Right cardiac atrium (tissue), 5 donors: ENCODE measurements at regions not wholly inside any gene's neighbourhood (a gene's known extent, or its start where the extent isn't known, plus 50 kb on each side); places are given as distances from the start of the nearest gene placed in this dataset.

ENCODE experiments used
- ATAC-seq, 2 donors: fragments of 200-7000 bp; cut with Tn5 transposase; one replicate each; pipeline versions ENCODE4 v1.8.0 to v1.9.1; 2020; ENCODE audit warnings: moderate library complexity in 2 of 2, mild to moderate bottlenecking in 1 of 2
- DNase-seq, 3 donors: peaks; one replicate each; pipeline ENCODE4 v3.0.0-alpha.2; 2020
- H3K27ac ChIP-seq: one replicate; pipeline ENCODE4 v1.5.1; 2013; ENCODE audit warnings: mild to moderate bottlenecking, low read length, control low read depth, moderate library complexity
- H3K27me3 ChIP-seq: one replicate; pipeline ENCODE4 v1.6.1; 2013; ENCODE audit not compliant: control insufficient read depth, insufficient read depth
- H3K4me1 ChIP-seq: one replicate; pipeline ENCODE4 v1.6.1; 2013; ENCODE audit warnings: low read length; ENCODE audit not compliant: control insufficient read depth, insufficient read depth
- H3K4me3 ChIP-seq: one replicate; pipeline ENCODE4 v1.5.1; 2013; ENCODE audit warnings: low read length, control low read depth
- H3K9me3 ChIP-seq: one replicate; pipeline ENCODE4 v1.6.1; 2013; ENCODE audit warnings: low read length; ENCODE audit not compliant: control insufficient read depth
- WGBS: extraction: QIAGEN DNeasy Blood & Tissue Kit; methylation state at CpG from one replicate; pipeline ENCODE4 v1.1.7; 2013; 5-methylcytosine and 5-hydroxymethylcytosine counted together
- intact Hi-C, 4 donors: fragments of 100-400 bp; cut with DNase I; formaldehyde crosslinking; loops; one replicate each; pipeline versions ENCODE4 v1.11.0 to v1.14.0; 2022 to 2023
- donor health status: healthy with polysubstance abuse.
- donor health status: DM: no; HTN: yes; CAD: no.
- donor health status: DM: no; HTN: no; CAD: no.
- donor health status: DM: no; HTN: yes; CAD: no; lungs with severe emphysema.
- donor health status: DM: yes; HTN: yes; CAD: no.

GRCh38 chrX:137366018-137366633, 199.8 kb upstream of the ZIC3 start:
- intact Hi-C loops = no loop called here
- H3K27me3 ChIP-seq = no peaks in the 10 kb centered on the region
- no peak overlapping the region for H3K27ac ChIP-seq
- H3K9me3 ChIP-seq = no peaks in the 10 kb centered on the region
- H3K4me3 ChIP-seq = no peak overlapping the region
- DNase-seq (no peak), ATAC-seq (no peak)
- no peaks in the 10 kb centered on the region for H3K4me1 ChIP-seq
- 64% methylated on average over 3 of the region's 3 CpGs for WGBS

GRCh38 chrX:137363559-137363958, 202.4 kb upstream of the ZIC3 start:
- WGBS = 73% methylated on average over 1 of the region's 1 CpG

GRCh38 chrX:137362583-137362982, 203.3 kb upstream of the ZIC3 start:
- ATAC-seq (no peak), DNase-seq (no peak)
- 73% methylated on average over 5 of the region's 5 CpGs for WGBS
- no peak overlapping the region for H3K27ac ChIP-seq
- no peak overlapping the region for H3K4me3 ChIP-seq
- H3K4me1 ChIP-seq = no peaks in the 10 kb centered on the region
- intact Hi-C loops = no loop called here
- no peaks in the 10 kb centered on the region for H3K27me3 ChIP-seq
- H3K9me3 ChIP-seq = no peaks in the 10 kb centered on the region

More at GRCh38 chrX:137363559-137363958, 202.4 kb upstream of the ZIC3 start:
- no peaks in the 10 kb centered on the region for H3K27me3 ChIP-seq
- ATAC-seq = no peak
- H3K27ac ChIP-seq = no peak overlapping the region
- no peak for DNase-seq
- H3K4me1 ChIP-seq = no peaks in the 10 kb centered on the region
- H3K9me3 ChIP-seq = no peaks in the 10 kb centered on the region
- H3K4me3 ChIP-seq = no peak overlapping the region
- intact Hi-C loops = no loop called here

- Histone ChIP-seq H3K4me3 (no peak overlapping the region), H3K9me3 (no peaks in the 10 kb centered on the region), H3K27ac (no peak overlapping the region), H3K4me1 (no peaks in the 10 kb centered on the region), H3K27me3 (no peaks in the 10 kb centered on the region)
- 52% methylated on average over 1 of the region's 1 CpG for WGBS
- intact Hi-C loops = no loop called here
- ATAC-seq (no peak), DNase-seq (no peak)
These were observed 211.1 kb upstream of the ZIC3 start for GRCh38 chrX:137354851-137355250.

GRCh38 chrX:137353404-137353803, 212.5 kb upstream of the ZIC3 start:
- ATAC-seq (no peak), DNase-seq (no peak)
- Histone ChIP-seq H3K4me3 (no peak overlapping the region), H3K27ac (no peak overlapping the region), H3K4me1 (no peaks in the 10 kb centered on the region), H3K9me3 (no peaks in the 10 kb centered on the region), H3K27me3 (no peaks in the 10 kb centered on the region)
- WGBS = 41% methylated on average over 1 of the region's 1 CpG
- intact Hi-C loops = no loop called here

GRCh38 chrX:137352101-137352660, 213.7 kb upstream of the ZIC3 start:
- Histone ChIP-seq H3K4me1 (no peaks in the 10 kb centered on the region), H3K27ac (no peak overlapping the region), H3K27me3 (no peaks in the 10 kb centered on the region), H3K9me3 (no peaks in the 10 kb centered on the region), H3K4me3 (no peak overlapping the region)
- intact Hi-C loops = no loop called here
- no peak for ATAC-seq
- DNase-seq = no peak

- Histone ChIP-seq H3K27me3 (no peaks in the 10 kb centered on the region), H3K9me3 (no peaks in the 10 kb centered on the region), H3K4me1 (no peaks in the 10 kb centered on the region), H3K27ac (no peak overlapping the region), H3K4me3 (no peak overlapping the region)
- intact Hi-C loops = no loop called here
- no peak for ATAC-seq
- DNase-seq = no peak
- 49% methylated on average over 3 of the region's 3 CpGs for WGBS
These were observed 223.0 kb upstream of the ZIC3 start for GRCh38 chrX:137342969-137343368.

GRCh38 chrX:137313627-137314026, 252.3 kb upstream of the ZIC3 start:
- DNase-seq (no peak), ATAC-seq (no peak)
- Histone ChIP-seq H3K4me3 (no peak overlapping the region), H3K27ac (no peak overlapping the region), H3K9me3 (no peaks in the 10 kb centered on the region), H3K4me1 (no peaks in the 10 kb centered on the region), H3K27me3 (no peaks in the 10 kb centered on the region)
- intact Hi-C loops = no loop called here
- 76% methylated on average over 3 of the region's 3 CpGs for WGBS

GRCh38 chrX:137305404-137305803, 260.5 kb upstream of the ZIC3 start:
- H3K27me3 ChIP-seq = no peaks in the 10 kb centered on the region
- H3K4me1 ChIP-seq = no peaks in the 10 kb centered on the region
- no peak overlapping the region for H3K4me3 ChIP-seq
- no peak overlapping the region for H3K27ac ChIP-seq
- DNase-seq (no peak), ATAC-seq (no peak)
- intact Hi-C loops = no loop called here
- H3K9me3 ChIP-seq = no peaks in the 10 kb centered on the region

- intact Hi-C loops = no loop called here
- 73% methylated on average over 4 of the region's 4 CpGs for WGBS
- no peaks in the 10 kb centered on the region for H3K9me3 ChIP-seq
- DNase-seq (no peak), ATAC-seq (no peak)
- H3K4me3 ChIP-seq = no peak overlapping the region
- H3K27me3 ChIP-seq = no peaks in the 10 kb centered on the region
- no peak overlapping the region for H3K27ac ChIP-seq
- no peaks in the 10 kb centered on the region for H3K4me1 ChIP-seq
These were observed 263.4 kb upstream of the GPR101 start for GRCh38 chrX:137297167-137297566.

- Histone ChIP-seq H3K4me1 (no peaks in the 10 kb centered on the region), H3K27ac (no peak overlapping the region), H3K9me3 (no peaks in the 10 kb centered on the region), H3K4me3 (no peak overlapping the region), H3K27me3 (no peaks in the 10 kb centered on the region)
- no peak for DNase-seq
- intact Hi-C loops = no loop called here
- no peak for ATAC-seq
- 46% methylated on average over 3 of the region's 3 CpGs for whole genome bisulfite sequencing
These were observed 256.2 kb upstream of the GPR101 start for GRCh38 chrX:137290011-137290410.

GRCh38 chrX:137287191-137287590, 253.4 kb upstream of the GPR101 start:
- WGBS = 65% methylated on average over 3 of the region's 3 CpGs
- DNase-seq (no peak), ATAC-seq (no peak)
- H3K4me3 ChIP-seq = no peak overlapping the region
- H3K9me3 ChIP-seq = no peaks in the 10 kb centered on the region
- H3K4me1 ChIP-seq = no peaks in the 10 kb centered on the region
- H3K27ac ChIP-seq = no peak overlapping the region
- H3K27me3 ChIP-seq = no peaks in the 10 kb centered on the region
- intact Hi-C loops = no loop called here
